H1 (cell line): ENCODE measurements at regions not wholly inside any gene's neighbourhood (a gene's known extent, or its start where the extent isn't known, plus 50 kb on each side); places are given as distances from the start of the nearest gene placed in this dataset.

Experiments
- CTCF ChIA-PET: fragments of 300-600 bp; sonication (Branson Sonifier 250); formaldehyde crosslinking; loops from one replicate; lab custom pipeline; 2021; ENCODE audit not compliant: partially characterized antibody; lab: Charles Lee
- POLR2A ChIA-PET: fragments of 300-600 bp; sonication (Branson Sonifier 250); formaldehyde crosslinking; loops from one replicate; lab custom pipeline; 2021; ENCODE audit warnings: inconsistent platforms; ENCODE audit not compliant: partially characterized antibody; lab: Charles Lee
- DNase-seq, 2 experiments: peaks; one replicate each; pipeline versions ENCODE4 v3.0.0 to v3.0.0-alpha.2; 2010 to 2022; ENCODE audit warnings: low spot score in 2 of 2, low read depth in 1 of 2, mixed read lengths in 1 of 2
- FAIRE-seq: peaks from 2 replicates; lab custom pipeline; 2011; peaks lifted over from hg19 to GRCh38; lab: Jason Lieb, UNC
- H2AFZ ChIP-seq: 2 replicates; pipeline ENCODE4 v1.8.1; 2012; ENCODE audit warnings: low read length, inconsistent platforms
- H2AK5ac ChIP-seq: 2 replicates; pipeline ENCODE4 v1.6.1; 2013; ENCODE audit warnings: low read depth, low read length
- H2BK120ac ChIP-seq: replicated peaks from 2 replicates; pipeline ENCODE3; 2013; ENCODE audit warnings: low read depth, low read length, inconsistent platforms
- H2BK12ac ChIP-seq: 2 replicates; pipeline ENCODE4 v1.6.1; 2013; ENCODE audit warnings: low read depth, low read length
- H2BK15ac ChIP-seq: 2 replicates; pipeline ENCODE4 v1.6.1; 2013; ENCODE audit warnings: low read length
- H2BK20ac ChIP-seq: 2 replicates; pipeline ENCODE4 v1.6.1; 2013; ENCODE audit warnings: low read length
- H2BK5ac ChIP-seq: 2 replicates; pipeline ENCODE4 v1.6.1; 2013; ENCODE audit warnings: low read depth, low read length
- H3K14ac ChIP-seq: 2 replicates; pipeline ENCODE4 v1.6.1; 2013; ENCODE audit warnings: inconsistent platforms; ENCODE audit not compliant: insufficient read length
- H3K18ac ChIP-seq: 2 replicates; pipeline ENCODE4 v1.6.1; 2013; ENCODE audit warnings: low read length; ENCODE audit errors: extremely low read depth
- H3K23ac ChIP-seq: 2 replicates; pipeline ENCODE4 v1.6.1; 2013; ENCODE audit warnings: inconsistent platforms; ENCODE audit not compliant: insufficient read length
- H3K23me2 ChIP-seq: 2 replicates; pipeline ENCODE4 v1.6.1; 2013; ENCODE audit warnings: low read depth, low read length
- H3K27ac ChIP-seq: 2 replicates; pipeline ENCODE4 v1.6.1; 2011; ENCODE audit warnings: low read depth, low read length, inconsistent platforms
- H3K27me3 ChIP-seq, 4 experiments: replicated peaks in 1 of 4; 1 replicate in 1 of 4; 2 replicates in 3 of 4; pipeline versions ENCODE4 v1.6.1 to v1.8.1; 2011 to 2013; ENCODE audit warnings: low read length in 3 of 4, mild to moderate bottlenecking in 3 of 4, inconsistent platforms in 2 of 4, mixed read lengths in 2 of 4, moderate library complexity in 1 of 4; ENCODE audit not compliant: control insufficient read depth in 3 of 4, insufficient read depth in 3 of 4; ENCODE audit errors: extremely low read depth in 1 of 4
- H3K36me3 ChIP-seq, 4 experiments: 2 replicates each; pipeline versions ENCODE4 v1.6.1 to v1.8.1; 2011 to 2013; ENCODE audit warnings: mild to moderate bottlenecking in 4 of 4, low read length in 3 of 4, moderate library complexity in 2 of 4, control low read depth in 1 of 4, inconsistent platforms in 1 of 4; ENCODE audit not compliant: insufficient read depth in 4 of 4, control insufficient read depth in 2 of 4
- H3K4ac ChIP-seq: replicated peaks from 2 replicates; pipeline ENCODE3; 2013; ENCODE audit warnings: low read length, low read depth, mixed read lengths, inconsistent platforms; ENCODE audit not compliant: insufficient read length
- H3K4me1 ChIP-seq, 4 experiments: replicated peaks in 1 of 4; 1 replicate in 1 of 4; 2 replicates in 3 of 4; pipeline versions ENCODE4 v1.6.1 to v1.8.1; 2011 to 2013; ENCODE audit warnings: low read length in 3 of 4, inconsistent platforms in 2 of 4, mixed read lengths in 1 of 4; ENCODE audit not compliant: insufficient read depth in 4 of 4, control insufficient read depth in 3 of 4
- H3K4me2 ChIP-seq, 2 experiments: 2 replicates each; pipeline versions ENCODE4 v1.6.1 to v1.8.1; 2011 to 2013; ENCODE audit warnings: low read depth in 2 of 2, low read length in 2 of 2, control low read depth in 1 of 2, inconsistent platforms in 1 of 2, mild to moderate bottlenecking in 1 of 2; ENCODE audit not compliant: insufficient read depth in 1 of 2
- H3K4me3 ChIP-seq, 4 experiments: fragments of 200-600, 300-600 bp in 1 of 4; sonication (generic), shearing (Covaris generic), sonication (Bioruptor Twin) in 1 of 4; 2 replicates each; pipeline versions ENCODE4 v1.5.1 to v1.8.1; 2011 to 2016; ENCODE audit warnings: low read length in 4 of 4, low read depth in 3 of 4, control low read depth in 2 of 4, inconsistent platforms in 2 of 4, mild to moderate bottlenecking in 2 of 4, mixed read lengths in 1 of 4, moderate library complexity in 1 of 4; ENCODE audit not compliant: insufficient read depth in 2 of 4; ENCODE audit errors: extremely low read depth in 1 of 4
- H3K56ac ChIP-seq: replicated peaks from 2 replicates; pipeline ENCODE3; 2013; ENCODE audit warnings: low read depth, mild to moderate bottlenecking, mixed read lengths, low read length, inconsistent platforms; ENCODE audit not compliant: insufficient read length
- H3K79me1 ChIP-seq: 2 replicates; pipeline ENCODE4 v1.6.1; 2013; ENCODE audit warnings: low read depth, low read length, control low read depth
- H3K79me2 ChIP-seq, 2 experiments: 2 replicates each; pipeline versions ENCODE4 v1.6.1 to v1.8.1; 2012 to 2013; ENCODE audit warnings: low read length in 2 of 2, mild to moderate bottlenecking in 2 of 2, inconsistent platforms in 1 of 2; ENCODE audit not compliant: insufficient read depth in 2 of 2, control insufficient read depth in 1 of 2
- H3K9ac ChIP-seq, 4 experiments: replicated peaks in 1 of 4; 1 replicate in 1 of 4; 2 replicates in 3 of 4; pipeline versions ENCODE4 v1.6.1 to v1.8.1; 2011 to 2013; ENCODE audit warnings: low read depth in 3 of 4, low read length in 3 of 4, control low read depth in 2 of 4, mild to moderate bottlenecking in 2 of 4, moderate library complexity in 2 of 4, inconsistent platforms in 1 of 4; ENCODE audit errors: extremely low read depth in 1 of 4
- H3K9me3 ChIP-seq, 2 experiments: 2 replicates each; pipeline versions ENCODE4 v1.6.1 to v1.8.1; 2012 to 2013; ENCODE audit warnings: mild to moderate bottlenecking in 2 of 2, moderate library complexity in 2 of 2, control low read depth in 1 of 2, inconsistent platforms in 1 of 2, low read depth in 1 of 2, low read length in 1 of 2, mixed read lengths in 1 of 2; ENCODE audit not compliant: insufficient read depth in 2 of 2
- H4K20me1 ChIP-seq, 2 experiments: replicated peaks in 1 of 2; 2 replicates each; pipeline versions ENCODE3 to v1.8.1; 2011 to 2013; ENCODE audit warnings: inconsistent platforms in 2 of 2, low read length in 2 of 2, mild to moderate bottlenecking in 1 of 2; ENCODE audit not compliant: insufficient read depth in 2 of 2, control insufficient read depth in 1 of 2
- H4K5ac ChIP-seq: 2 replicates; pipeline ENCODE4 v1.6.1; 2013; ENCODE audit warnings: low read length, low read depth, mixed read lengths, inconsistent platforms; ENCODE audit not compliant: insufficient read length
- H4K8ac ChIP-seq: 2 replicates; pipeline ENCODE4 v1.8.0; 2013; ENCODE audit warnings: mild to moderate bottlenecking, moderate library complexity, low read length, inconsistent platforms; ENCODE audit not compliant: insufficient read depth; ENCODE audit errors: extremely low read depth
- H4K91ac ChIP-seq: replicated peaks from 2 replicates; pipeline ENCODE3; 2013; ENCODE audit warnings: low read length, mixed read lengths, inconsistent platforms; ENCODE audit not compliant: insufficient read length
- BCL11A ChIP-seq, 2 experiments: IDR thresholded peaks; one replicate each; pipeline ENCODE4 v1.6.1; 2011; ENCODE audit warnings: low read depth in 2 of 2, low read length in 2 of 2, mild to moderate bottlenecking in 2 of 2
- BRCA1 ChIP-seq: IDR thresholded peaks from 2 replicates; pipeline ENCODE4 v1.6.1; 2012; ENCODE audit warnings: low read depth, low read length, improper control_type of control experiment
- CHD2 ChIP-seq: IDR thresholded peaks from 2 replicates; pipeline ENCODE4 v1.6.1; 2012; ENCODE audit warnings: low read length, improper control_type of control experiment
- EP300 ChIP-seq, 2 experiments: IDR thresholded peaks; 1 replicate in 1 of 2; 2 replicates in 1 of 2; pipeline ENCODE4 v1.6.1; 2011 to 2012; ENCODE audit warnings: low read depth in 2 of 2, low read length in 2 of 2, mild to moderate bottlenecking in 2 of 2, borderline replicate concordance in 1 of 2, inconsistent platforms in 1 of 2, moderate library complexity in 1 of 2
- GTF2F1 ChIP-seq: IDR thresholded peaks from 2 replicates; pipeline ENCODE4 v1.6.1; 2012; ENCODE audit warnings: low read depth, low read length, improper control_type of control experiment, borderline replicate concordance
- HDAC2 ChIP-seq, 2 experiments: fragments of 300-600 bp in 1 of 2; sonication (generic) in 1 of 2; IDR thresholded peaks; 2 replicates each; pipeline ENCODE4 v1.6.1; 2011 to 2012; ENCODE audit warnings: low read depth in 2 of 2, low read length in 2 of 2, mild to moderate bottlenecking in 2 of 2, moderate library complexity in 2 of 2, borderline replicate concordance in 1 of 2, inconsistent platforms in 1 of 2
- KDM4A ChIP-seq: IDR thresholded peaks from one replicate; pipeline ENCODE4 v1.7.1; 2012; ENCODE audit warnings: low read depth, mild to moderate bottlenecking, moderate library complexity, low read length, inconsistent platforms; ENCODE audit not compliant: severe bottlenecking
- NANOG ChIP-seq: IDR thresholded peaks from 2 replicates; pipeline ENCODE4 v1.6.1; 2011; ENCODE audit warnings: low read length, low read depth, mild to moderate bottlenecking, inconsistent platforms; ENCODE audit not compliant: insufficient read depth, poor library complexity, severe bottlenecking
- POLR2AphosphoS5 ChIP-seq: IDR thresholded peaks from 2 replicates; pipeline ENCODE4 v1.6.1; 2011; ENCODE audit warnings: low read depth, low read length
- POU5F1 ChIP-seq: IDR thresholded peaks from 2 replicates; pipeline ENCODE4 v1.6.1; 2011; ENCODE audit warnings: low read depth, mild to moderate bottlenecking, low read length, moderate library complexity
- RXRA ChIP-seq: IDR thresholded peaks from 2 replicates; pipeline ENCODE4 v1.6.1; 2011; ENCODE audit warnings: low read depth, mild to moderate bottlenecking, low read length, moderate library complexity; ENCODE audit not compliant: insufficient read depth
- SIX5 ChIP-seq: IDR thresholded peaks from 2 replicates; pipeline ENCODE4 v1.6.1; 2011; ENCODE audit warnings: mild to moderate bottlenecking, low read depth, low read length
- SP4 ChIP-seq: IDR thresholded peaks from 2 replicates; pipeline ENCODE4 v1.6.1; 2012; ENCODE audit warnings: low read length, inconsistent platforms
- SRF ChIP-seq: IDR thresholded peaks from 2 replicates; pipeline ENCODE4 v1.6.1; 2011; ENCODE audit warnings: mild to moderate bottlenecking, low read depth, low read length, moderate library complexity
- TCF12 ChIP-seq: IDR thresholded peaks from 2 replicates; pipeline ENCODE4 v1.6.1; 2011; ENCODE audit warnings: low read depth, mild to moderate bottlenecking, low read length
- WGBS, 2 experiments: shearing (Covaris generic) in 1 of 2; methylation state at CpG; one replicate each; pipeline versions ENCODE4 v1.1.6 to v1.1.7; 2013 to 2015; ENCODE audit warnings: low lambda C conversion rate in 2 of 2, mixed read lengths in 2 of 2, inconsistent platforms in 1 of 2, low coverage in 1 of 2, missing lambda C conversion rate in 1 of 2; ENCODE audit not compliant: insufficient replicate concordance in 2 of 2, insufficient coverage in 1 of 2, insufficient read length in 1 of 2; ENCODE audit errors: extremely low coverage in 1 of 2, missing lambda C conversion rate in 1 of 2; 5-methylcytosine and 5-hydroxymethylcytosine counted together
- TF ChIP-seq, protein P1 (sequence below): IDR thresholded peaks from 2 replicates; pipeline ENCODE4 v1.6.1; 2012; ENCODE audit warnings: inconsistent platforms

GRCh38 chr10:3321123-3321522, 148.5 kb upstream of the PITRM1 start:
- H3K27ac ChIP-seq: no peak overlapping the region
- no peaks in the 10 kb centered on the region for H3K79me2 ChIP-seq
- H3K18ac ChIP-seq: no peak overlapping the region
- TF ChIP-seq BRCA1 (no peak), CHD2 (no peak), GTF2F1 (no peak), BCL11A (IDR thresholded peaks at IDR 0.05; ENCODE audit: low read depth in 2 of 2, low read length in 2 of 2) (no peak), EP300 (IDR thresholded peaks at IDR 0.05; ENCODE audit: borderline replicate concordance in 1 of 2, low read depth in 2 of 2, low read length in 2 of 2) (no peak), NANOG (no peak), SRF (no peak), SP4 (no peak), KDM4A (no peak), SIX5 (no peak), RXRA (no peak), POLR2AphosphoS5 (no peak), HDAC2 (IDR thresholded peaks at IDR 0.05; ENCODE audit: borderline replicate concordance in 1 of 2, low read depth in 2 of 2, low read length in 2 of 2) (no peak), POU5F1 (no peak), TCF12 (no peak)
- TF ChIP-seq, protein P1, sequence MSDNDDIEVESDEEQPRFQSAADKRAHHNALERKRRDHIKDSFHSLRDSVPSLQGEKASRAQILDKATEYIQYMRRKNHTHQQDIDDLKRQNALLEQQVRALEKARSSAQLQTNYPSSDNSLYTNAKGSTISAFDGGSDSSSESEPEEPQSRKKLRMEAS: no peak
- H4K8ac ChIP-seq: no peak overlapping the region
- H3K4me2 ChIP-seq: no peak overlapping the region
- no peak overlapping the region for H2BK5ac ChIP-seq
- H3K9me3 ChIP-seq: peaks cover 10 to 12% of the 10 kb centered on the region in 2 experiments; a peak in 2 of 4 replicates
- H3K4ac ChIP-seq: no peak overlapping the region
- no peaks in the 10 kb centered on the region for H3K36me3 ChIP-seq
- H3K23ac ChIP-seq: no peak overlapping the region
- no peak overlapping the region for H4K5ac ChIP-seq
- H2BK12ac ChIP-seq: no peak overlapping the region
- FAIRE-seq (no peak), DNase-seq (no peak)
- H3K27me3 ChIP-seq: no peaks in the 10 kb centered on the region
- no peak overlapping the region for H3K9ac ChIP-seq
- H3K56ac ChIP-seq: no peak overlapping the region
- no peak overlapping the region for H3K14ac ChIP-seq
- no peak overlapping the region for H2BK20ac ChIP-seq
- no peaks in the 10 kb centered on the region for H4K20me1 ChIP-seq
- ChIA-PET POLR2A (no interaction called here), CTCF (no interaction called here)
- H3K79me1 ChIP-seq: no peaks in the 10 kb centered on the region
- no peaks in the 10 kb centered on the region for H3K4me1 ChIP-seq
- H2AFZ ChIP-seq: no peak overlapping the region
- no peak overlapping the region for H3K4me3 ChIP-seq
- H4K91ac ChIP-seq: no peak overlapping the region
- H3K23me2 ChIP-seq: no peaks in the 10 kb centered on the region
- H2AK5ac ChIP-seq: no peak overlapping the region
- H2BK15ac ChIP-seq: no peak overlapping the region
- H2BK120ac ChIP-seq: no peak overlapping the region
- 97% methylated on average over 9 of the region's 9 CpGs; no CpG with 5 or more reads in 1 of the 2 experiments for WGBS, 2 experiments
